GM04503 (cell line): ENCODE measurements at regions not wholly inside any gene's neighbourhood (a gene's known extent, or its start where the extent isn't known, plus 50 kb on each side); places are given as distances from the start of the nearest gene placed in this dataset.

ENCODE experiments used
- DNase-seq: peaks from one replicate; pipeline ENCODE4 v3.0.0-alpha.2; 2012; ENCODE audit warnings: low read depth

DNA sequence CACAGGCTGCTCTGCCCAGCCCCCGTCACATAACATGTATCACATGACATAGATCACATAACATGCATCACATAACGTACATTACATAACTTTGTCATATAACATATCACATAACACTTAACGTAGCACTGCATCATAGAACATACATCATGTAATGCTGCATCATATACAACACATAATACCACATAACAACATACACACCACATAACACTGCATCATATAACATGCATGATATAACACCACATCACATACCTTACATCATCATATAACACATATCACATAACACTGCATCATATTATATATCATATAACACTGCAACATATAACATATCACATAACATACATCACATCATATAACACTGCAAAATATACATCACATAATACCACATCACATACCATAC, 83.8 kb downstream of the AXIN2 start:
- DNase-seq = no peak

GRCh38 chr17:65474660-65475059, 86.8 kb downstream of the AXIN2 start:
- DNase-seq = no peak

- DNase-seq = no peak
Measured at GRCh38 chr17:65473985-65474384, 87.5 kb downstream of the AXIN2 start.

DNA sequence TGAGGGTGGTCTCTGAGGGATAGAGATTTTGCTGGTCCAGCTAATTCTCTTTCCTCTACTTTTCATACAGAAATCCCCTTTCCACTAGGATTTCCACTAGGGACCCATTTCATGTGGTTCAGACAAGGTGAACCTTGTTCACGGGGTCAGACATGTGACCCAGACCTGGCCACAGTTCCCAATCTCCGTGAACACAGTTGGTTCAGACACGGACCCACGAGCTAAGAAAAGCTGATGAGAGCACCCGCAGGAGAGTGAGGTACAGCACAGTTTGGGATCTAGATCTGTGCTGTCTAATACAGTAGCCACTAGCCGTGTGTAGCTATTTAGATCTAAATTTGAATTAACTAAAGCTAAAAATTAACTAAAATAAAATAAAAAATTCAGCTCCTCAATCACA, 88.1 kb downstream of the AXIN2 start:
- no peak for DNase-seq

DNA sequence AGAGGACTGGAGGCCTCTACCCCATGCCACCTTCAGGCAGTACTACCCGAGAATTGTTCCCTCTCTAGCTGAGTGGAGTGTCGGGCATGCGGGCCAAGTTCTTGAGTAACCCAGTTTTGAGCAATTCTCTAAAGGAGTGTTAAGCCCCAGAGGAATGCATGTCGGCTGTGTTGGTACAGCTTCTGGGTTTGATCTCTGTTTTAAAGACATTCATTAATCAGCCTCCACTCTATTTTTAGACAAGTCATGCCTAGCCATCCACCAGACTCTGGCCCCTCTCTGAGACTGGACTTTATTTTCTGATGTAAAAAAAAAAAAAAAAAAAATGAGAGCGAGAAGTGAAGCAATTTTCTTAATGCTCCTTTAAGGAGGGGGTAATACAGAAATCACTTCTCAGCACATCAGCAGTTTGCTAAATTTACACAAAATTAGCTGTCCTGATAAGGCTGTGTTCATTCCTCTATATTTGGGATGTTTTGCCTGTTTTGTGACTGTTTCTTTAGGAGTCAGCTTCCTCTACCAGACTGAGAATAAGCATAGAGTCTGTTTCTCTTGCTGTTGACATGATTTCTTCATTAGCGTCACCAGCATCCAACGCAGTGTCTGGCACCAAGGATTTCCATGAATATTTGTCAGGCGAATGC, 88.7 kb downstream of the AXIN2 start:
- peak; percentile 70 for DNase-seq

DNA sequence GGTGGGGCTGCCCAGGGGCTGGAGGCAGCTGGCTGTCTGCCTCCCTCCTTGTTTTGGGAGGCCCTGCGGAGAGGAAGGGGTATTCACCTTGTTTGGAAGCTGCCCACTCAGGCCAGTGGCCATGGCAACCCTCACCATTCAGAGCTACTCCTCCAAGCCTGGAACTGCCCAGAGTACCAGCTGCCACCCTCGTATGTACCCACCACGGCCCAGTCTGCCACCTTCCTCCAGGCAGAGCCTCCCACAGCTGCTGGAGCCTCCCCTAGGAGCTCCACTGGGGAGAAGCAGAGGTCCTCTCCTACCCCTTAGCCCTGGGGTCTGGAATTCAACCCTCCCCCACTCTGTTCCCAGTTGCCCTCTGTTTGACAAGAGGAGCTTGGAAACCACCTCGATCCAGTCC, 90.7 kb downstream of the AXIN2 start:
- DNase-seq = no peak

DNA sequence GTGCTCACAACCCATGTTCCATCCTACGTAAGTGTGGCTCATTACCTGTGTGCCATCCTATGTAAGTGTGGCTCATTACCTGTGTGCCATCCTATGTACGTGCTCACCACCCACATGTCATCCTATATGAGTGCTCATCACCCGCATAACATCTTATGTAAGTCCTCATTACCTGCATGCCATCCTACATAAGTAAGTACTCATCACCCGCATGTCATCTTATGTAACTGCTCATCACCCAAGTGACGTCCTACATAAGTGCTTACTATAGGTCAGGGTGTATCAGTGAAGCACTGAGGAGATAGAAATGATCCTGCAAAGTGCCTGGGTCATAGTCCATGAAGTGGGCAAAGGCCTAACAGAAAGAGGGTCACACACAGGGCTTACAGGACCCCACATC, 93.1 kb downstream of the AXIN2 start:
- DNase-seq = no peak

- DNase-seq = no peak
Measured at GRCh38 chr17:65467156-65467555, 94.3 kb downstream of the AXIN2 start.

- no peak for DNase-seq
Measured at GRCh38 chr17:65466547-65466946, 94.9 kb downstream of the AXIN2 start.

DNA sequence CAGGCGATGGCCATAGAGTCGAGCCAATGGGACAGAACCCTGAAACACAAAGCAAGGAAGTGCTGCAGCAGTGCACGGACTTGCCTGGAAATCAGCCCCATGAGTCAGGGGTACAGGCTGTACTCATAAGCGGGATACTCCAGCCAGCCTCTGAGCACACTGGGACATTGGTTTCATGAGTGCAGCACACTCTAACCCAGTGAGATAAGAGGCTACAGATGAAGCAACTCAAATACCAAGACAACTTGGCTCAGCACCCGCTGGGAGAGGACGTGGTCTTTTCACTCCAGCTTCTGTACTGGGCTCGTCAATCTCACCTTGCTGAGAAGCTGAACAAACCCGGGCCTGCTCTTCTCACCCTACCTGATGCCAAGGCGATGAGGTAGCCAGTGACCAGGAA, 98.2 kb downstream of the AXIN2 start:
- DNase-seq = no peak

DNA sequence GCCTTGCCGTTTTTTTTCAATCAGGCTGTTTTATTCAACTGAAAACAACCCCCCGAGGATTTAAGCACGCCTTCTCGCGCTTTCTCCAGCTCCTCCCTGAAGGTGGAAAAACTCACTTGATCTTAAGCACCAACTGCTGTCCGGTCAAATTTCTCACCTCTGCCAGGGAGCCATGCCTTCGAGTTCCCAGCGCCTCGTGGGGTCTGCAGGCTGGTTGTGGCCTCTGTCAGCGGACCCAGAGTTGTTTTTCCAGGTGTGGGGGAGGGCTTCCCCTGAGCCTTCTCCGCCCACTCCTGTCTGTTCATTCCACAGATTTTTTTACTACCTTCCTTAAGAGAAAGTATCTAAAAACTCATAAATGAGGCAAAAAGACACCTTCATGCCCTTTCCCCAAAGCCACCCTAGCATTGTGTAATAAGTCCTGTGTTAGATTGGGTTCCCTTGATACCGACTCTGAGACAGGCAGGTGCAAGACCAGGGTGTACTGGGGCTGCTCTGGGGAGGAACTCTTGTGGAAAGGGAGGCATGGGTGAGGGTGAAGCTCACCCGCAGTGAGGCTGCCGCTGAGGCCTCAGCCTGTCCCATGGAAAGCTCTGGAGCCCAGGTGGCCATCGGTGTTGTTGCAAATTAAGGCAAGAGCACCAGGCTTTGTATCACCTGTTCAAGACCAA, 101.6 kb downstream of the AXIN2 start:
- DNase-seq = no peak

- no peak for DNase-seq
Measured at GRCh38 chr17:65457635-65458257, 103.7 kb downstream of the AXIN2 start.

DNA sequence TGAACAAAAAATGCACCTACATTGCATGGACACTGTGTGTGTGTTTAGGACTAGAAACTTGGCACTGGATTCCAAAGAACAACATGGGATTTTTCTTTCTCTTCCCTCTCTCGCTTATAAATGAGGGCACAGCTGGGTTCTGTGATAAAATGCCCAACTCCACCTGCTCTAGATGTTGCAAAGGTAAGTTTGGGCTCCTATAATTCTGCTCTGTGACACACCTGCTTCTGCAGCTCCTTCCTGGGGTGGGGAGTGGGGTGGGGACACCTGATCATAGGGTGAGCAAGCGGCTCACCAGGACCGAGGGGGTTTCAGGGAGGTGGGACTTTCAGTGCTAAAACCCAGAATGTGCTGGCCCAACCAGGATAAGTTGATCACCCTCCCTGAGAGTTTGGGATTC, 104.3 kb downstream of the AXIN2 start:
- no peak for DNase-seq

GRCh38 chr17:65456368-65457151, 104.9 kb downstream of the AXIN2 start:
- no peak for DNase-seq

GRCh38 chr17:65455972-65456343, 105.5 kb downstream of the AXIN2 start:
- DNase-seq = no peak

DNA sequence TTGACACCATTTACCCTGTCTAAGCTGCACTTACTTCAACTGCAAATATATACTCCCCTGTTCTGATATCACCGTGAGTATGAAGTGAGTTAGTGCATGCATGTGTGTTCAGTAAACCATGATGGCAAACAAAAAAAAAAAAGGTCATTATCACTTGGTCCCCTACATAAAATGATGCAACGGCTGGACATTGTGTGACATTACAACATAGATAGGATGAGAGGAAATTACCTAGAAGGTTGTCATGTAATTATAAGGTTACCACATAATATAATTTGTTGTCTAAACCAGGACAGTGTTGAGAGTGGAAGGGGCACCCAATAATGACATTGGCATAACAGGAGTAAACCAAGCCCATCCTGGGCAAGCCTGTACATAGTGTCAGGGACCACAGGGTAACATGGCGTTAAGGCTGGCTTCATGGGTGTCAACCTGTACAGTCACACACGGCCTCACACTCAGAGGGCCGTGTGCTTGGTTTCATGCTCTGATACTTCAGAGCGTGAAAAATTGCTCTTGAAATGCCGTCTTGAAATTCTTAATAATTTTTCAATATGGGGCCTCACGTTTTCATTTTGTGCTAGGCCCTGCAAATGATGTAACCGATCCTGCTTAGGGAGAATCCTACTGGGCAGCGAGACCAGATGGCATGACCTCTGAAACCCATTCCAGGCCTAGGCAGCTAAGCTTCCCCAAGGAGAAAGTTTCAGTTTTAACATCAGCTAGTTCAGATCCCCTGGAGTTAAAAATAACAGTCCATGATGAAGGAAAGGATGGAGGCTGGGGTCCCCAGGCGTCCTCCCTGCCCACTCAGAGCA, 106.1 kb downstream of the AXIN2 start:
- no peak for DNase-seq

GRCh38 chr17:65453204-65453931, 108.1 kb downstream of the AXIN2 start:
- no peak for DNase-seq

DNA sequence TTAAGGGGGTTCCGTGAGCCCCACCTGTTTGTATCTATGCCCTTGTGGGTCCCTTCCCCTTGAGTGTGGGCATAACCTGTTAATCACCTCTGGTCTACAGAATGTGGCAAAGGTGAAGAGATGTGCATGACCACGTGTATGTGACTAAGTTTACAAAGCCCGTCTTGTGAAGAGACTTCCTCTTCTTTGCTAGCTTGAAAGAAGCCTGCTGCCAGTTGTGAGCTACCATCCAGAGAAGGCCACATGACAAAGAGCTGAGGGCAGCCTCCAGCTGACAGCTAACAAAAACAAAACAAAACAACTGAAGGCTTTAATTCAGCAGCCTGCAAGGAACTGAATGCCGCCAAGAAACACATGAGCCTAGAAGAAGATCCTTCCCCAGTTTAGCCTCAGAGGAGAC, 112.0 kb downstream of the AXIN2 start:
- DNase-seq = no peak

- DNase-seq = no peak
Measured at GRCh38 chr17:65447823-65448222, 113.6 kb downstream of the AXIN2 start.

DNA sequence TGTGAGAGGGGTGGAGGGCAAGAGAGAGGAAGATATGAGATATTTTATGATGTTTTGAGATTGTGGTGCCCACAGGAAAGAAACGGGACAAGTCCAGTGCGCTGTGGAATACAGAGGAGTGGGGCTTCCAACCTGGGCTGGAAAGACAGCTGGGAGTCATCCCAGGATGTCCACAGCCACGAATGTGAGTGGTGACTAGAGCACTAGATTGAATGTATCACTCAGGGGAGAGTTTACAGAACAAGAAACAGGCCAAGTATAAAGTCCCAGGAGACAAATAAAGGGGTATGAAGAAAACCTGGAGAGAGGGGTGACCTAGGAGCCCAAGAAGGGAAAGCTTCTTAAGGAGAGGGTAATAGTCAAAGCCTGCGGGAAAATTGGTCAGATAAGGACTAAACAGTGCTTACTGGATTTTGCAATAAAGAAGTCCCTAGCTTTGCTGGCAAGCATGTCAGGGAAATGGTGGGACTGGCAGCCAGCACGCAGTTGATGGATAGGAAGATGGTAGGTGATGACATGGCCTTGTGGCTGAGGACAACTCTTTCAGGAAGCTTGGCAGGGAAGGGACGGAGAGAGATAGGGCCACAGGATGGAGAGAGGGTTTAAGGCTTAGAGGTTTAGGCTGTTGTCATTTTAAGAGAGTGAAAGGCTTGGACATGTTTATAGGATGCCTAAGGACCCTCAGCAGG, 114.5 kb downstream of the AXIN2 start:
- no peak for DNase-seq

DNA sequence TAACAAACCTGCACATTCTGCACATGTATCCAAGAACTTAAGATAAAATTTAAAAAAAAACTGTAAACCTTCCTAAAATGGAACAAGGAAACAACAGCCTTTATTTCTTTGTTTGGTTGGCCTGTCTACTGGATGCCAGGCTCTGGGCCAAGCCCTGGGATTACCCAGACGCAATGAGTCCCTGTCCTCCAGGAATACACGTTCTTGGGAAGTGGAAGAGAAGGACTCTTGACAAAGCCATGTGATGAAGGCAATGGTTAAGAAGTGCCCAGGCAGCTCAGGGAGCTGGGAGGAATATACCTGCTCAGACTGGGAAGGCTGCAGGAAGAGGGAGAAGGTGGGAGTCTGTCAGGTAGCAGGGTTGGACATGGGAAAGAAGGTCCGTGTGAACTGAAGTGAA, 115.4 kb downstream of the AXIN2 start:
- DNase-seq = no peak
